Liver (tissue), 3 donors: ENCODE measurements at regions not wholly inside any gene's neighbourhood (a gene's known extent, or its start where the extent isn't known, plus 50 kb on each side); places are given as distances from the start of the nearest gene placed in this dataset.

ENCODE experiments used
- EGR1 ChIP-seq, 2 donors: IDR thresholded peaks; 2 replicates each; pipeline ENCODE4 v1.6.1; 2016 to 2018; ENCODE audit warnings: antibody characterized with exemption in 2 of 2, low read depth in 2 of 2
- GABPA ChIP-seq, 2 donors: IDR thresholded peaks in 1 of 2; conservative IDR thresholded peaks in 1 of 2; 2 replicates each; pipeline ENCODE4 v1.6.1; 2016; ENCODE audit warnings: antibody characterized with exemption in 2 of 2, mild to moderate bottlenecking in 1 of 2, moderate library complexity in 1 of 2
- JUND ChIP-seq, 2 donors: IDR thresholded peaks; 2 replicates each; pipeline ENCODE4 v1.6.1; 2016; ENCODE audit warnings: antibody characterized with exemption in 2 of 2
- NR2F2 ChIP-seq: IDR thresholded peaks from 2 replicates; pipeline ENCODE4 v1.6.1; 2016; ENCODE audit warnings: antibody characterized with exemption
- RAD21 ChIP-seq, 2 donors: IDR thresholded peaks; 2 replicates each; pipeline ENCODE4 v1.6.1; 2016; ENCODE audit warnings: antibody characterized with exemption in 2 of 2, mild to moderate bottlenecking in 2 of 2
- TAF1 ChIP-seq: conservative IDR thresholded peaks from 2 replicates; pipeline ENCODE4 v1.6.1; 2016; ENCODE audit warnings: antibody characterized with exemption, mild to moderate bottlenecking
- YY1 ChIP-seq: IDR thresholded peaks from 2 replicates; pipeline ENCODE4 v1.6.1; 2016; ENCODE audit warnings: antibody characterized with exemption, mild to moderate bottlenecking
- TF ChIP-seq, protein P1 (sequence below): fragments of 150-350 bp; IDR thresholded peaks from 2 replicates; pipeline ENCODE4 v1.5.1; 2017; ENCODE audit warnings: improper control_type of control experiment, low read depth, low read length; ENCODE audit not compliant: missing input control
- TF ChIP-seq, protein P2 (sequence below): IDR thresholded peaks from 2 replicates; pipeline ENCODE4 v1.6.1; 2016; ENCODE audit warnings: antibody characterized with exemption
- TF ChIP-seq, protein P3 (sequence below): IDR thresholded peaks from 2 replicates; pipeline ENCODE4 v1.6.1; 2016; ENCODE audit warnings: antibody characterized with exemption, mild to moderate bottlenecking
- TF ChIP-seq, protein P4 (sequence below): IDR thresholded peaks from 2 replicates; pipeline ENCODE4 v1.6.1; 2016; ENCODE audit warnings: antibody characterized with exemption
- TF ChIP-seq, protein P5 (sequence below): IDR thresholded peaks from 2 replicates; pipeline ENCODE4 v1.6.1; 2016; ENCODE audit warnings: antibody characterized with exemption
- donor health status: healthy.
- donor health status: healthy.

DNA sequence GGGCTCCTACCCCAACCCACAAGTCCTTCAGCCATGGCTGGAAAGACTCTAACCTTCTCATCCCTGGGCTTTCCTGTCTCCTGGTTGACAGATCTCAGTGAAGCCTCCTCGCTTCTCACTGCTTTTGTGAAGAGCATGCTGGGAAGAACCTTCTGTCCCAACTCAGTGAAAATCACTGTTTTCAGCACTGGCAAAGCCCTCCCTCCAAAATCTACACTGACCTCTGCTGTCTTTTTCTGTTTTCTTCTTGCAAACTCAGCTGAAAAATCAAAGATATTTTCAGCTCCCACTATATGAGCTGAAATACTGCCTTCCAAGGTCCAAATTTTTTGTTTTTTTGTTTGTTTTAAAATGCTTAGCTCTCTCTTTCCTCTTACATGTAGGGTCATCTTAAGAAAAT is 266.3 kb upstream of the AGAP1 start:
- no peak for TF ChIP-seq NR2F2
- TF ChIP-seq, protein P1, sequence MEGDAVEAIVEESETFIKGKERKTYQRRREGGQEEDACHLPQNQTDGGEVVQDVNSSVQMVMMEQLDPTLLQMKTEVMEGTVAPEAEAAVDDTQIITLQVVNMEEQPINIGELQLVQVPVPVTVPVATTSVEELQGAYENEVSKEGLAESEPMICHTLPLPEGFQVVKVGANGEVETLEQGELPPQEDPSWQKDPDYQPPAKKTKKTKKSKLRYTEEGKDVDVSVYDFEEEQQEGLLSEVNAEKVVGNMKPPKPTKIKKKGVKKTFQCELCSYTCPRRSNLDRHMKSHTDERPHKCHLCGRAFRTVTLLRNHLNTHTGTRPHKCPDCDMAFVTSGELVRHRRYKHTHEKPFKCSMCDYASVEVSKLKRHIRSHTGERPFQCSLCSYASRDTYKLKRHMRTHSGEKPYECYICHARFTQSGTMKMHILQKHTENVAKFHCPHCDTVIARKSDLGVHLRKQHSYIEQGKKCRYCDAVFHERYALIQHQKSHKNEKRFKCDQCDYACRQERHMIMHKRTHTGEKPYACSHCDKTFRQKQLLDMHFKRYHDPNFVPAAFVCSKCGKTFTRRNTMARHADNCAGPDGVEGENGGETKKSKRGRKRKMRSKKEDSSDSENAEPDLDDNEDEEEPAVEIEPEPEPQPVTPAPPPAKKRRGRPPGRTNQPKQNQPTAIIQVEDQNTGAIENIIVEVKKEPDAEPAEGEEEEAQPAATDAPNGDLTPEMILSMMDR: no peak
- TF ChIP-seq, protein P2, sequence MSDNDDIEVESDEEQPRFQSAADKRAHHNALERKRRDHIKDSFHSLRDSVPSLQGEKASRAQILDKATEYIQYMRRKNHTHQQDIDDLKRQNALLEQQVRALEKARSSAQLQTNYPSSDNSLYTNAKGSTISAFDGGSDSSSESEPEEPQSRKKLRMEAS: no peak
- TF ChIP-seq, protein P3, sequence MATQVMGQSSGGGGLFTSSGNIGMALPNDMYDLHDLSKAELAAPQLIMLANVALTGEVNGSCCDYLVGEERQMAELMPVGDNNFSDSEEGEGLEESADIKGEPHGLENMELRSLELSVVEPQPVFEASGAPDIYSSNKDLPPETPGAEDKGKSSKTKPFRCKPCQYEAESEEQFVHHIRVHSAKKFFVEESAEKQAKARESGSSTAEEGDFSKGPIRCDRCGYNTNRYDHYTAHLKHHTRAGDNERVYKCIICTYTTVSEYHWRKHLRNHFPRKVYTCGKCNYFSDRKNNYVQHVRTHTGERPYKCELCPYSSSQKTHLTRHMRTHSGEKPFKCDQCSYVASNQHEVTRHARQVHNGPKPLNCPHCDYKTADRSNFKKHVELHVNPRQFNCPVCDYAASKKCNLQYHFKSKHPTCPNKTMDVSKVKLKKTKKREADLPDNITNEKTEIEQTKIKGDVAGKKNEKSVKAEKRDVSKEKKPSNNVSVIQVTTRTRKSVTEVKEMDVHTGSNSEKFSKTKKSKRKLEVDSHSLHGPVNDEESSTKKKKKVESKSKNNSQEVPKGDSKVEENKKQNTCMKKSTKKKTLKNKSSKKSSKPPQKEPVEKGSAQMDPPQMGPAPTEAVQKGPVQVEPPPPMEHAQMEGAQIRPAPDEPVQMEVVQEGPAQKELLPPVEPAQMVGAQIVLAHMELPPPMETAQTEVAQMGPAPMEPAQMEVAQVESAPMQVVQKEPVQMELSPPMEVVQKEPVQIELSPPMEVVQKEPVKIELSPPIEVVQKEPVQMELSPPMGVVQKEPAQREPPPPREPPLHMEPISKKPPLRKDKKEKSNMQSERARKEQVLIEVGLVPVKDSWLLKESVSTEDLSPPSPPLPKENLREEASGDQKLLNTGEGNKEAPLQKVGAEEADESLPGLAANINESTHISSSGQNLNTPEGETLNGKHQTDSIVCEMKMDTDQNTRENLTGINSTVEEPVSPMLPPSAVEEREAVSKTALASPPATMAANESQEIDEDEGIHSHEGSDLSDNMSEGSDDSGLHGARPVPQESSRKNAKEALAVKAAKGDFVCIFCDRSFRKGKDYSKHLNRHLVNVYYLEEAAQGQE: no peak
- no peak for TF ChIP-seq JUND (IDR thresholded peaks at IDR 0.05)
- TF ChIP-seq TAF1: no peak
- no peak for TF ChIP-seq GABPA (IDR thresholded peaks at IDR 0.05 in 1 of 2, conservative IDR thresholded peaks at IDR 0.05 in 1 of 2)
- TF ChIP-seq, protein P4, sequence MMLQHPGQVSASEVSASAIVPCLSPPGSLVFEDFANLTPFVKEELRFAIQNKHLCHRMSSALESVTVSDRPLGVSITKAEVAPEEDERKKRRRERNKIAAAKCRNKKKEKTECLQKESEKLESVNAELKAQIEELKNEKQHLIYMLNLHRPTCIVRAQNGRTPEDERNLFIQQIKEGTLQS: no peak
- TF ChIP-seq, protein P5, sequence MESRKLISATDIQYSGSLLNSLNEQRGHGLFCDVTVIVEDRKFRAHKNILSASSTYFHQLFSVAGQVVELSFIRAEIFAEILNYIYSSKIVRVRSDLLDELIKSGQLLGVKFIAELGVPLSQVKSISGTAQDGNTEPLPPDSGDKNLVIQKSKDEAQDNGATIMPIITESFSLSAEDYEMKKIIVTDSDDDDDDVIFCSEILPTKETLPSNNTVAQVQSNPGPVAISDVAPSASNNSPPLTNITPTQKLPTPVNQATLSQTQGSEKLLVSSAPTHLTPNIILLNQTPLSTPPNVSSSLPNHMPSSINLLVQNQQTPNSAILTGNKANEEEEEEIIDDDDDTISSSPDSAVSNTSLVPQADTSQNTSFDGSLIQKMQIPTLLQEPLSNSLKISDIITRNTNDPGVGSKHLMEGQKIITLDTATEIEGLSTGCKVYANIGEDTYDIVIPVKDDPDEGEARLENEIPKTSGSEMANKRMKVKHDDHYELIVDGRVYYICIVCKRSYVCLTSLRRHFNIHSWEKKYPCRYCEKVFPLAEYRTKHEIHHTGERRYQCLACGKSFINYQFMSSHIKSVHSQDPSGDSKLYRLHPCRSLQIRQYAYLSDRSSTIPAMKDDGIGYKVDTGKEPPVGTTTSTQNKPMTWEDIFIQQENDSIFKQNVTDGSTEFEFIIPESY: no peak
- no peak for TF ChIP-seq EGR1 (IDR thresholded peaks at IDR 0.05; ENCODE audit: low read depth in 2 of 2)
- TF ChIP-seq RAD21 (IDR thresholded peaks at IDR 0.05): no peak
- no peak for TF ChIP-seq YY1
